Fibroblast of lung (primary cell): ENCODE measurements at regions not wholly inside any gene's neighbourhood (a gene's known extent, or its start where the extent isn't known, plus 50 kb on each side); places are given as distances from the start of the nearest gene placed in this dataset.

ENCODE experiments used
- DNase-seq, 2 donors: peaks; one replicate each; pipeline versions ENCODE4 v3.0.0 to v3.0.0-alpha.2; 2010; ENCODE audit warnings: low read depth in 2 of 2
- H2AFZ ChIP-seq: 2 replicates; pipeline ENCODE4 v1.5.1; 2012; ENCODE audit warnings: low read length, control low read depth, inconsistent platforms
- H3K27ac ChIP-seq: 2 replicates; pipeline ENCODE4 v1.5.1; 2011; ENCODE audit warnings: low read length, control low read depth; ENCODE audit not compliant: insufficient read depth
- H3K27me3 ChIP-seq: 2 replicates; pipeline ENCODE4 v1.5.1; 2011; ENCODE audit warnings: mild to moderate bottlenecking, low read length; ENCODE audit not compliant: control insufficient read depth, insufficient read depth
- H3K36me3 ChIP-seq: 2 replicates; pipeline ENCODE4 v1.5.1; 2011; ENCODE audit warnings: low read length; ENCODE audit not compliant: control insufficient read depth, insufficient read depth
- H3K4me1 ChIP-seq: 2 replicates; pipeline ENCODE4 v1.5.1; 2011; ENCODE audit warnings: low read length; ENCODE audit not compliant: control insufficient read depth, insufficient read depth; ENCODE audit errors: extremely low read depth
- H3K4me2 ChIP-seq: 2 replicates; pipeline ENCODE4 v1.5.1; 2011; ENCODE audit warnings: low read length, control low read depth; ENCODE audit not compliant: insufficient read depth; ENCODE audit errors: extremely low read depth
- H3K4me3 ChIP-seq, 4 experiments: fragments of 200-600 bp in 1 of 4; sonication (generic) in 1 of 4; replicated peaks in 1 of 4; 2 replicates each; pipeline ENCODE4 v1.5.1; 2011 to 2016; ENCODE audit warnings: low read length in 4 of 4, low read depth in 3 of 4, mild to moderate bottlenecking in 3 of 4, control low read depth in 2 of 4, inconsistent platforms in 1 of 4, mixed read lengths in 1 of 4; ENCODE audit not compliant: insufficient read depth in 1 of 4; ENCODE audit errors: control extremely low read depth in 1 of 4
- H3K79me2 ChIP-seq: 2 replicates; pipeline ENCODE4 v1.5.1; 2012; ENCODE audit warnings: mild to moderate bottlenecking, low read length, inconsistent platforms; ENCODE audit not compliant: control insufficient read depth, insufficient read depth
- H3K9ac ChIP-seq: 2 replicates; pipeline ENCODE4 v1.5.1; 2011; ENCODE audit warnings: mild to moderate bottlenecking, low read length, control low read depth; ENCODE audit not compliant: insufficient read depth
- H3K9me3 ChIP-seq: 2 replicates; pipeline ENCODE4 v1.5.1; 2012; ENCODE audit warnings: low read depth, low read length; ENCODE audit not compliant: control insufficient read depth, insufficient read depth
- H4K20me1 ChIP-seq: 2 replicates; pipeline ENCODE4 v1.5.1; 2011; ENCODE audit warnings: low read length; ENCODE audit not compliant: control insufficient read depth, insufficient read depth; ENCODE audit errors: extremely low read depth
- EZH2 ChIP-seq: IDR thresholded peaks from 2 replicates; pipeline ENCODE4 v1.5.1; 2012; ENCODE audit warnings: low read length, control low read depth, mild to moderate bottlenecking; ENCODE audit errors: missing control alignments
- TF ChIP-seq, protein P1 (sequence below), 2 donors: IDR thresholded peaks in 1 of 2; conservative IDR thresholded peaks in 1 of 2; 1 replicate in 1 of 2; 2 replicates in 1 of 2; pipeline ENCODE4 v1.5.1; 2011 to 2012; ENCODE audit warnings: low read length in 2 of 2, control low read depth in 1 of 2, inconsistent platforms in 1 of 2, low read depth in 1 of 2, mild to moderate bottlenecking in 1 of 2

DNA sequence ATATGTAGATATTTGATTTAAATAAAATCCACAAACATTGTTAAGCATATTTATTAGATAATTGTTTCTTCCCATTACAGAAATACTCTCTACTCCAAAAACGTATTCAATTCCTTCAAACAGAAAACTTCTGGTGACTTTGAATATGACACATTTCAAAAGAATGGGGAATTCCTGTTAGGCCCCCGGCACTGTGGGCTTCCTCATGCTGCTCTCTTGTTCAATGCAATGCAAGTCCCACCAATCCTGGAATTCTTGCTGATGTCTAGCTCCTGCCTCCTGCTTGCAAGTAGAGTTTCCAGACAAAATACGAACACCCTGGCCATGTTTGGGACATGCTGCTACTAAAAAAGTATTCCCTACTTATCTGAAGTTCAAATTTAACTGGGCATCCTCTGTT lies 544.1 kb downstream of the QKI start:
- H3K4me2 ChIP-seq, result no peak overlapping the region

DNA sequence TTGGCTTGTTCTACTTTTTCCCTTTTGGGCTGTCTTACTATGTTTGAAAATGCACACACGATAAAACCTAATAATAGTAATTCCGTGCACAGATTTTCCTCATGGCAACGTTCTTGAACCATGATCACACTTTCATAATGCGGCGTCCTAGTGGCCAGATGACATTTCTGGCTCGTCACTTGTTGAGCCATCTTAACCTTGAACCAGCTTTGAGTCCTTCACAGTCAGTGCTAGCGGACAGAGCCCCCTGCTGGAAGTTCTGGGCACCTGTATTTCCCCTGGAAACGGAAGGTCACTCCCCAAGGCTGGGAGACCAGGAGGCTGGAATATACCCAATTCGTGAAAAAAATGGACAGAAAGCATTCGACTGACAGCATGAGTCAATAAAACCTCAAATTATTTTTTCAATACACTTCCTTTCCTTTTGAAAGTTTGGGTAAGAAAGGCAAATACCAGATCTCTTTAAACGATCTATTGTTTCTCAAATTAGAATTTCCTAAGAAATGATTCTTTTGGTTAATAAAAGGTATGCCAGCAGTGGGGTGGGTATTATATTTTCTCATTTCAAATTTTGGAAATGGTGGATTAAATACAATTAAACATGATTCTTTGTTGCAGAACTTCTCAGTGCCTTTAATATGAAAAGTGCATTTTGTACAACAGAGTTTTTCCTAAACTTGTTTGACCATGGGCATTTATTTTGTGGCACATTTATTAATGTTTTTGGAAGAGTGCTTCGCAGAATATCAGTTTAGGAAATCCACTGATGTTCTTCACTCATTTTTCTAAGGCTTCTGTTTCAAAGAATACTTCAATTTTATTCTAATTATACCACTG lies 542.3 kb downstream of the QKI start:
- no peak overlapping the region for H3K9ac ChIP-seq
- no peaks in the 10 kb centered on the region for H3K27me3 ChIP-seq
- H2AFZ ChIP-seq, result no peak overlapping the region
- peak overlapping the region; percentile 44 for H3K4me2 ChIP-seq
- peak; percentile 73 to 86 for DNase-seq
- peaks cover 4% of the 10 kb centered on the region for H3K4me1 ChIP-seq
- no peaks in the 10 kb centered on the region for H3K9me3 ChIP-seq
- no peaks in the 10 kb centered on the region for H3K36me3 ChIP-seq
- peak overlapping the region in 2 of 4 experiments; percentile 7 to 14 for H3K4me3 ChIP-seq
- TF ChIP-seq EZH2, result no peak
- TF ChIP-seq, protein P1, sequence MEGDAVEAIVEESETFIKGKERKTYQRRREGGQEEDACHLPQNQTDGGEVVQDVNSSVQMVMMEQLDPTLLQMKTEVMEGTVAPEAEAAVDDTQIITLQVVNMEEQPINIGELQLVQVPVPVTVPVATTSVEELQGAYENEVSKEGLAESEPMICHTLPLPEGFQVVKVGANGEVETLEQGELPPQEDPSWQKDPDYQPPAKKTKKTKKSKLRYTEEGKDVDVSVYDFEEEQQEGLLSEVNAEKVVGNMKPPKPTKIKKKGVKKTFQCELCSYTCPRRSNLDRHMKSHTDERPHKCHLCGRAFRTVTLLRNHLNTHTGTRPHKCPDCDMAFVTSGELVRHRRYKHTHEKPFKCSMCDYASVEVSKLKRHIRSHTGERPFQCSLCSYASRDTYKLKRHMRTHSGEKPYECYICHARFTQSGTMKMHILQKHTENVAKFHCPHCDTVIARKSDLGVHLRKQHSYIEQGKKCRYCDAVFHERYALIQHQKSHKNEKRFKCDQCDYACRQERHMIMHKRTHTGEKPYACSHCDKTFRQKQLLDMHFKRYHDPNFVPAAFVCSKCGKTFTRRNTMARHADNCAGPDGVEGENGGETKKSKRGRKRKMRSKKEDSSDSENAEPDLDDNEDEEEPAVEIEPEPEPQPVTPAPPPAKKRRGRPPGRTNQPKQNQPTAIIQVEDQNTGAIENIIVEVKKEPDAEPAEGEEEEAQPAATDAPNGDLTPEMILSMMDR (conservative IDR thresholded peaks at IDR 0.05 in 1 of 2, IDR thresholded peaks at IDR 0.05 in 1 of 2; ENCODE audit: low read depth in 1 of 2, low read length in 2 of 2), result peak; percentile 96 to 99
- H3K27ac ChIP-seq, result no peak overlapping the region
- H3K79me2 ChIP-seq, result no peaks in the 10 kb centered on the region
- H4K20me1 ChIP-seq, result no peaks in the 10 kb centered on the region

More for the DNA sequence above, 544.1 kb downstream of the QKI start:
- peak; percentile 11 to 85 for DNase-seq
- H3K9me3 ChIP-seq, result no peaks in the 10 kb centered on the region
- H4K20me1 ChIP-seq, result no peaks in the 10 kb centered on the region
- peaks cover 4% of the 10 kb centered on the region for H3K4me1 ChIP-seq
- no peaks in the 10 kb centered on the region for H3K79me2 ChIP-seq
- no peak overlapping the region for H2AFZ ChIP-seq
- no peak for TF ChIP-seq EZH2
- TF ChIP-seq, protein P1 (conservative IDR thresholded peaks at IDR 0.05 in 1 of 2, IDR thresholded peaks at IDR 0.05 in 1 of 2; ENCODE audit: low read depth in 1 of 2, low read length in 2 of 2), result no peak
- H3K36me3 ChIP-seq, result no peaks in the 10 kb centered on the region
- H3K4me3 ChIP-seq, result no peak overlapping the region
- H3K27ac ChIP-seq, result no peak overlapping the region
- H3K9ac ChIP-seq, result no peak overlapping the region
- no peaks in the 10 kb centered on the region for H3K27me3 ChIP-seq

DNA sequence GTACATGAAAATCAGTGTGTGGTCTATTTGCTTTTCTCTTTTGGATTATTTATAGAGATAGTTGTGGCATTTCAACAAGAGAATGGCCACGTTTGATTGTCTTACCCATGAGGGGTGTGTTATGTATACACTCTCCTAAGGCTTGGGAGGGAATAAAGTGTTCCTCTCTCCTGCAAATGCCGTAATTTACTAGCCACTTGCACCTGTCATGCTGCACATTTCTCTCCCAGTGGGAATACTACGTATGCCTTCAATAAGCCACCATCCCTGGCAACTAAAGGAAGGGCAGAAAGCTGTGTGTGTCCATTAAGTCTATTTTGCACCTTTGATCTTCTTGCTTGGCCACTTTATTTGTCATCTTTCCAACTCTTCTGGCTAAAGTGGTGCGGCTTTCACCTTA lies 541.2 kb downstream of the QKI start:
- Histone ChIP-seq H3K27me3 (no peaks in the 10 kb centered on the region), H3K4me3 (no peak overlapping the region), H3K9me3 (no peaks in the 10 kb centered on the region), H3K4me1 (peaks cover 4% of the 10 kb centered on the region), H3K4me2 (no peak overlapping the region), H3K27ac (no peak overlapping the region), H3K36me3 (no peaks in the 10 kb centered on the region), H3K9ac (no peak overlapping the region), H3K79me2 (no peaks in the 10 kb centered on the region), H2AFZ (no peak overlapping the region), H4K20me1 (no peaks in the 10 kb centered on the region)
- TF ChIP-seq, protein P1 (conservative IDR thresholded peaks at IDR 0.05 in 1 of 2, IDR thresholded peaks at IDR 0.05 in 1 of 2; ENCODE audit: low read depth in 1 of 2, low read length in 2 of 2), result no peak
- TF ChIP-seq EZH2, result no peak
- no peak for DNase-seq
